HEK293T (cell line): ENCODE measurements at regions not wholly inside any gene's neighbourhood (a gene's known extent, or its start where the extent isn't known, plus 50 kb on each side); places are given as distances from the start of the nearest gene placed in this dataset.

Source experiments
- BHLHE40 ChIP-seq: fragments of 450-650 bp; IDR thresholded peaks from 2 replicates; pipeline ENCODE4 v1.6.1; 2016; ENCODE audit warnings: mild to moderate bottlenecking, moderate library complexity, borderline replicate concordance
- CTBP1 ChIP-seq: fragments of 450-650 bp; IDR thresholded peaks from 2 replicates; pipeline ENCODE4 v1.6.1; 2016; ENCODE audit warnings: borderline replicate concordance
- FOXA1 ChIP-seq: fragments of 450-650 bp; IDR thresholded peaks from 2 replicates; pipeline ENCODE4 v1.6.1; 2016; ENCODE audit warnings: mild to moderate bottlenecking
- FOXK2 ChIP-seq: fragments of 450-650 bp; IDR thresholded peaks from 2 replicates; pipeline ENCODE4 v1.6.1; 2016; ENCODE audit warnings: mild to moderate bottlenecking
- FOXM1 ChIP-seq: fragments of 450-650 bp; IDR thresholded peaks from 2 replicates; pipeline ENCODE4 v1.6.1; 2017; ENCODE audit warnings: mild to moderate bottlenecking, borderline replicate concordance
- SUZ12 ChIP-seq: fragments of 450-650 bp; IDR thresholded peaks from 2 replicates; pipeline ENCODE4 v1.6.1; 2016; ENCODE audit warnings: mild to moderate bottlenecking
- TARDBP ChIP-seq: fragments of 450-650 bp; IDR thresholded peaks from 2 replicates; pipeline ENCODE4 v1.6.1; 2016
- ZNF384 ChIP-seq: fragments of 450-650 bp; IDR thresholded peaks from 2 replicates; pipeline ENCODE4 v1.6.1; 2016
- TF ChIP-seq, protein P1 (sequence below): fragments of 450-650 bp; IDR thresholded peaks from 2 replicates; pipeline ENCODE4 v1.6.1; 2016

DNA sequence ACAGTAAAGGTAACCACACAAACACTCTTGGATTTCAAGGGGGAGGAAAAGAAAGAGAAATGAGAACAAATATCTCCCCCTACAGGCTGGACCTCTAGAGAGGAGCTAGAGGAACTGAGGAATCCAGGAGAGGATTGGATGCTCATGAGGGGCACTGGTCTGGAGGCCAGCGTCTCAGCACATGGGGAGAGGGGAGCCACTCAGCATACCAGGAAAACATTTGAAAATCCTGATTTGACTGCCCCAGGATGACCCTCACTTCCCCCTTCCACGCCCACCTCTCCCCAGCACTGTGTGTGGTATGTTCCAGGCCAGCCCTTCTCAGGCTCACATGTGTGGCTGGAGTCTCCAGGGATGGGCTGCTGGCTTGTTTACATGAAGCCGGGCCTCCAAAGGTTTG lies 396.8 kb upstream of the ID2 start:
- no peak for TF ChIP-seq CTBP1
- TF ChIP-seq TARDBP = no peak
- no peak for TF ChIP-seq FOXK2
- TF ChIP-seq FOXM1 = no peak
- TF ChIP-seq SUZ12 = no peak
- no peak for TF ChIP-seq ZNF384
- TF ChIP-seq BHLHE40 = no peak
- TF ChIP-seq, protein P1, sequence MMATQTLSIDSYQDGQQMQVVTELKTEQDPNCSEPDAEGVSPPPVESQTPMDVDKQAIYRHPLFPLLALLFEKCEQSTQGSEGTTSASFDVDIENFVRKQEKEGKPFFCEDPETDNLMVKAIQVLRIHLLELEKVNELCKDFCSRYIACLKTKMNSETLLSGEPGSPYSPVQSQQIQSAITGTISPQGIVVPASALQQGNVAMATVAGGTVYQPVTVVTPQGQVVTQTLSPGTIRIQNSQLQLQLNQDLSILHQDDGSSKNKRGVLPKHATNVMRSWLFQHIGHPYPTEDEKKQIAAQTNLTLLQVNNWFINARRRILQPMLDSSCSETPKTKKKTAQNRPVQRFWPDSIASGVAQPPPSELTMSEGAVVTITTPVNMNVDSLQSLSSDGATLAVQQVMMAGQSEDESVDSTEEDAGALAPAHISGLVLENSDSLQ = no peak
- TF ChIP-seq FOXA1 = no peak
